HG02938 (cell line): ENCODE measurements at regions not wholly inside any gene's neighbourhood (a gene's known extent, or its start where the extent isn't known, plus 50 kb on each side); places are given as distances from the start of the nearest gene placed in this dataset.

Source experiments
- ATAC-seq: cut with Tn5 transposase; IDR thresholded peaks from one replicate; pipeline ENCODE4 v1.9.1; 2021; ENCODE audit warnings: mild to moderate bottlenecking, moderate library complexity; ENCODE audit not compliant: unreplicated experiment

DNA sequence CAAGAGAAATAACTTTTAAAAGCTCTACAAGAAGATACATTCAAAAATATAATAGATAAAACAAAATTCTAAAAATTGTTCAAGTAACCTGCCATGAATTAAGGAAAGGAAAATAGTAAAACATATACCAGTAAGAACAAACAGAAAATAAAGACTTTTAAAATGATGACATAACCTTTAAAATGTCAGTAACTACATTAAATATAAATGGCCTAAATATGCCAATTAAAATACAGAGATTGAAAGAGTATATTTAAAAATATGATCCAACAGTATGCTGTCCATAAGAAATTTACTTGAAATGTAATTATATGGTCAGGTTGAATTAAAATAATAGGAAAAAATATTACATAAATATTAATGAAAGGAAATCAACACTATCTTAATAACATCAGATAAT lies 911.7 kb upstream of the POU3F3 start:
- ATAC-seq: no peak

- no peak for ATAC-seq
Observed at GRCh38 chr2:103945083-103945482, 908.8 kb upstream of the POU3F3 start.

DNA sequence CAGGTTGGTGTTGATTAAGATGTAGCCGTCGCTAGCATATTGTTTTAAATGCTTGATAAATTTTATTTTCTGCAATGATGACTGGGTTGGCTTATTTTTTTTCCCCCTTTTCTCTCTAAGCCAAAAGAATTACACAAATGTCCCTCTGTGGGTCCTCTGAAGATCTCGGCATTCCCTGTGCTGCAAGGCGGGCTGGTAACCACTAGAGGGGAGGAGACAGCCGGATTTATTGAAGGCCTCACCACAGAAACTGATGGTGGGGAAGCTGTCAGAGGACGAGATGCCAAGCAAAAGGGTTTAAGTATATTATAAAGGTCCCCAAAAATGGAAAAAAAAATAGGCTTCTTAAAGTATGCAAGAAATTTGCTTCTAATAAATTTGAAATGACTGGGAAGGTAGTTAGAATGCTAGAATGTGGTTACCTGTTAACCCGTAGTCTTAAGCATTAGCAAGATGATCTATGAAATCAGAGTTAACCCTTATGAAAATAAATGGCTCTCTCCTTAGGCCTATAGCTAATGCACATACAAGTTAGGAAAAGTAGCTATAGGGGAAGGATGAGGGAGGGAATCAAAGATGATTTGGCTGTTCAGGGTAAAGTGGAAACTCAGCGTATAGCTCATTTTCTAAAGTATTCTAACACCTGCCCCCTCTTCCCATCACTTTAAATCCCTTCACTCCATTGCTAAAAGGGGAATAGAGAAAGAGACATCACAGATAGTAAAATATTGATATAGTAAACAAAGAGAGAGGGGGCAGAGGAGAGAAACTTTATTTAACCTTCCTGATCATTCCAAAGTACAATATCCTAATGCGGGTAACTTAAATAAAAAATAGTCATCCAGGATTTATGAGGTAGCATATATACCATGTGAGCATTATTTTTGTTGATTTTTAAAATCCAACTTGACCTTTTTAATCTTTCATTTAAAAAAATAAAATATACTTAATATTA lies 894.5 kb upstream of the POU3F3 start:
- ATAC-seq: no peak

DNA sequence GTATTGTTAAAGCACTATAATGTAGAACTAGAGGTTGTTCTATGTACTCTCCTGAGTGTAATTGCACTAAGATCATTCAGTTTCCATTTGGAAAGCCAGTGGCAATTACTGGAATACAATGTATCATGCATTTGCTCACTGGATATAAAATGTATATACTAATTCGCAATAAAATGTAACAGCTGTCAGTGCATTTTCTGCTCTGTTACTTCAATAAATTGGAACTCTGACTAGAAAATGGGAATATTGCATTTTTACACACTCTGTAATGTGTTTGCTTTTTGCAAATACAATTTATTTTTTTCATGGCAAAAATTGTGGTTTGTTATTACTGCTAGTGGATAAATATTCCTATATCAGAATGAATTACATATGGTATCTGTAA lies 893.8 kb upstream of the POU3F3 start:
- no peak for ATAC-seq

- no peak for ATAC-seq
Observed at GRCh38 chr2:103960951-103961350, 893.0 kb upstream of the POU3F3 start.

- ATAC-seq: no peak
Observed at GRCh38 chr2:103961862-103962261, 892.1 kb upstream of the POU3F3 start.

DNA sequence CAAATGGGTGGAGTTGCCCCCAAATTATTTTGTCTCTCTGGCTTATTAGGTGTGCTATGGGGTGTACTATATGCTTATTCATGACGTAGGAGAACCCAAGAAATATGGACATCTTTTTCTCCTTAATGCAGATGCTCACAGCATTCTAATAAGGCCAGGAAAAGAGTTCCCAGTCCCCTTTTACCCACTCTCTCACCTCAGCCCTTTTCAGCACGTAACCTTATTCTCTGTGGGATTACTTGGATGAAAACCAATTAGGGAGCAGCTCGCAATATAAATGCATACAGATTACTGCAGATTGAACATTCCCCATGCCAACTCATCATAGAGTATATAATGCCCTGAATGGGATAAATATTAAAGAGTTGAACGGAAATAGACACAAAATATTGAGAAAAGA lies 891.2 kb upstream of the POU3F3 start:
- no peak for ATAC-seq

DNA sequence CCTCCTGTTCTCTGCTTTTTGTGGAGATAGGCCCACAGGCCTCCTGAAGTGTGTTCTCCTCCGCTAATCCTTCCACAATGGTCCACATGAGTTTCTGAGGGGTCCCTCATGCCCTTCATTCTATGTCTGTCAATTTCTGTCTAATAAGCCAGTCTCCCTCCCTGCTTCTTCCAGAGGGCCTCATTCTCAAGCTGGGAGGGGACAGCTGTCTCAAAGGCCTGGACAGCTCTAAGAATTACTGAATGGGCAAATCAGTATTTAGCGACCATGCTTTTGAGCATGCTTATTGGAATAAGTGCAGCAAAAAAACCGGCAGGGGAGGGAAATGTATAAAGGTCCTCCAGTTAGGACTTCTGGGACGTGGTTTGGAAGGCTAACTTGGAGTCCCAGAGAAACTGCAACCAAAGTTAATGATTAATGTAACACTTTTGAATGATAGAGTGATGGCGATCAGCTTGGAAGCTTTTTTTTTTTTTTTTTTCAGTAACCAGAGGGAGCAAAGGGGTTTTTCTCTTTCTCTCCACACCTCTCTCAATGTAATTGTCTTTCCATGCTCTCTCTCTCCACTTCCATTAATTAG lies 890.7 kb upstream of the POU3F3 start:
- ATAC-seq: no peak

DNA sequence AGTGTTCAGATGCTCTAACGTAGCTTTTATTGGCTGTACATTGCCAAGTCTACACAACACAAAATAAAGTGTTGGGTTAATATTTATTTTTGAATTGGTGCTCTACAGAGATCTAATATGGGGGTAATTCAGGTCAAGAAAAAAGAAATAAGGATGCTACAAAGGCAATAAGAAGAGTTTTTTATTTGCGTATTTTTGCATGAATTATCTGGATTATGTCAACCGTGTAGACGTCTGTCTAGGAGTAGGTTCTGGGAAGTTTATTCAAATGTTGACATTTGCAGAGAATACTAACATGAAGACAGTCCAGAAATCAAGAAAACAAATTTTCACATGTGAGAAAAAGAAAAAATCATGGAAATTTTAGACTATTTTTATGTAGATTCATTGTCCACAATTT lies 876.7 kb upstream of the POU3F3 start:
- no peak for ATAC-seq

GRCh38 chr2:103977668-103978067 lies 876.2 kb upstream of the POU3F3 start:
- no peak for ATAC-seq

DNA sequence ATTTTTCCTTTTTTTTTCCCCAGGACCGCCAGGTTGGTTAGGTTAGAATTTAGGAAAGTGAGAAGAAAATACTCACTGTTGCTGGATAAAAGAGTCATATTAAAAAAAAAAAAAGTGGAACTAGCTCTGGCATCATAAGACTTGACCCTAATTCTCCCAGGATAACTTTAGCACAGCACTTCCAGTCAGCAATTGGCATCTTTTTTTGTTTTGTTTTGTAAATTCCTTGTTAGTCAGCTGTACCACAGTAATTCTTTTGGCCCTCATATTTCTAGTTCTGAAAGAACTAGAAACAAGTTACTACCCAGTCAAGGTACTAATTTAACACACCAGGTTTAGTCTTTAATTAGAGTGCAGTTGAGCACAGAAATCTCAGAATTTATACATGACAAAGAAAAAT lies 873.5 kb upstream of the POU3F3 start:
- no peak for ATAC-seq

GRCh38 chr2:103982691-103983090 lies 871.2 kb upstream of the POU3F3 start:
- no peak for ATAC-seq

- ATAC-seq: no peak
Observed at GRCh38 chr2:103986001-103986400, 867.9 kb upstream of the POU3F3 start.

DNA sequence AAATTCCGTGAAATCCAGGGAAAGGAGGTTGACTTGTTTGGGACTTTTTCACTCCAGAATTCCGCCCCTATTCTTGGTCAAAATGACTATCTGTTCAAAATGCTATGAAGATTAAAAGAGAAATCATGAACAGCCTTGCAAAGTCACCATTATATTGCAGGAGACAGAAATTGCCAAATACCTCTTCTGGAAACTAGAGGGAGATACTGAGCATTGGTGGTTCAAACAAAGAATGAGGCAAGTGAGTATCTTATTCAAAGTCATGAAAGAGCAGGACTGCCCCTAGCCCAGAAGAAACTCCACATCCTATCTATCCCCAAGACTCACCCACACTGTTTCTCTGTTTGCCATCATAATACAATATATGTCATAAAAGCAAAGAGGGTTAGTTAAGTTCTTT lies 862.3 kb upstream of the POU3F3 start:
- ATAC-seq: no peak

DNA sequence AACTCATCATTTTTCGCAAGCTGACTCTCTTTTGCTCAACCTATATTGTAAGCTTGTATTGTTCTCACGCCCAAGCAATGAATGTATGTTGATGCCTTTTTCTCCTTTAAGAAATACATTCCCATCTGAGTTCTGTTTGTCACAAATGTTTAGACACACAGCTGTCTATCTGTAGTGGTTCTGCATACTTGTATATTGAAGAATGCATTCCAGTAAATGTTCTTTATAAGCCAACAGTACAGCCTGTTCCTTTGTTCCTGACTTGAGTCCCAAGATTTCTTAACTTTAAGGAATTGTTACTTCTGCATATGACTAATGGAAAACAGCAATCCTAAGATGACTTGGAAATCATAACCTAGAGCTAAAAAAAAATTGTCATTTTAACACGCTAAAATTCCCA lies 849.1 kb upstream of the POU3F3 start:
- no peak for ATAC-seq

GRCh38 chr2:104016801-104017200 lies 837.1 kb upstream of the POU3F3 start:
- no peak for ATAC-seq

- ATAC-seq: no peak
Observed at GRCh38 chr2:104023306-104023705, 830.6 kb upstream of the POU3F3 start.

GRCh38 chr2:104023765-104024164 lies 830.1 kb upstream of the POU3F3 start:
- no peak for ATAC-seq

- ATAC-seq: no peak
Observed at GRCh38 chr2:104025295-104025694, 828.6 kb upstream of the POU3F3 start.

DNA sequence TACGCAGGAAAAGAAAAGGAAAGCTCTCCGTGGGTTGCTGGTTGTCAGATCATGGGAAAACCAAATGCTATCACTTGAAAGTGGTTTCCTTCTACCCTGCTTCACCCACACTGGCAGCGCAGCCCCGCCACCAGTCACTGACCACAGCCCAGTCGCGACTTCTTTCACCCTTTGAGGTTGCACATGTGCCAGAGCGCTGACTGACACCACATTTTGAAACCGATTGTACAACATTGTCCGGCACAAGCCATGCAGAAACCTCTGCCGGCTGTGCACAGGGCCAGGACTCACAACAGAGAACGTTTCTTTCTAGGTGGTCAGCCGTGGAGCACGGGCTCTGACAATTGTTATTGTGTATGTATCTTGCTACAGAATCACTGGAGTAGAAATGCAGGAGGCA lies 827.2 kb upstream of the POU3F3 start:
- ATAC-seq: no peak

- ATAC-seq: no peak
Observed at GRCh38 chr2:104027321-104027720, 826.6 kb upstream of the POU3F3 start.

- ATAC-seq: no peak
Observed at GRCh38 chr2:104028061-104028460, 825.9 kb upstream of the POU3F3 start.

DNA sequence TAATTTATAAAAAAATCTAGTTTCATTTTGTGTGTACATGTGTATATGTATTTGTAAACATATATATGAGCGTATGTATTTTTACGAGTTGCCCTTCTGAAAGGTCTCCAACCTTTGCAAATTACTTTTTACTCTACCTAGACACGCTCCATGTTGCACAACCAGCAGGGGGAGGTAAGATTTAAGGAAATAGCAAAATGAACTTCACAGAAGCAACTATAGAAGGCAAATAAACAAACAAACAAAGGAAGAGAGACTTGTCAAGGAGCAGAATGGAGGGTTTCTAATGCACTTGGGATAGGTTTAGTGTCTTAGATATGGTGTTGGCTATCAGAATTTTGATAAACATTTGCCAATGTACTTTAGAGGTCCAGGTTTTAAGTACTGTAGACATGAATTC lies 820.5 kb upstream of the POU3F3 start:
- ATAC-seq: no peak
